Spleen (tissue), 11 donors: ENCODE measurements at regions not wholly inside any gene's neighbourhood (a gene's known extent, or its start where the extent isn't known, plus 50 kb on each side); places are given as distances from the start of the nearest gene placed in this dataset.

ENCODE experiments used
- DNase-seq: peaks from one replicate; pipeline ENCODE4 v3.0.0-alpha.2; 2020
- H3K27ac ChIP-seq, 8 donors: fragments of 200-600 bp; sonication (generic) in 7 of 8; 1 replicate in 4 of 8; 2 replicates in 4 of 8; pipeline versions ENCODE4 v1.5.0 to v1.8.0; 2016 to 2021; ENCODE audit warnings: inconsistent platforms in 4 of 8, mild to moderate bottlenecking in 4 of 8, moderate library complexity in 1 of 8
- H3K27me3 ChIP-seq, 7 donors: fragments of 200-600 bp; sonication (generic) in 6 of 7; replicated peaks in 1 of 7; 1 replicate in 4 of 7; 2 replicates in 3 of 7; pipeline versions ENCODE4 v1.5.0 to v1.8.0; 2016 to 2021; ENCODE audit warnings: inconsistent platforms in 3 of 7, mild to moderate bottlenecking in 1 of 7
- H3K36me3 ChIP-seq, 6 donors: fragments of 200-600 bp; sonication (generic) in 5 of 6; 1 replicate in 4 of 6; 2 replicates in 2 of 6; pipeline versions ENCODE4 v1.5.0 to v1.8.0; 2016 to 2021; ENCODE audit warnings: inconsistent platforms in 2 of 6
- H3K4me1 ChIP-seq, 6 donors: fragments of 200-600 bp; sonication (generic) in 5 of 6; 1 replicate in 3 of 6; 2 replicates in 3 of 6; pipeline versions ENCODE4 v1.5.0 to v1.8.0; 2016 to 2021; ENCODE audit warnings: inconsistent platforms in 3 of 6
- H3K4me3 ChIP-seq, 8 donors: fragments of 200-600 bp; sonication (generic) in 7 of 8; 1 replicate in 4 of 8; 2 replicates in 4 of 8; pipeline versions ENCODE4 v1.5.0 to v1.8.0; 2016 to 2021; ENCODE audit warnings: inconsistent platforms in 4 of 8, mild to moderate bottlenecking in 4 of 8, moderate library complexity in 2 of 8
- H3K9me3 ChIP-seq, 8 donors: fragments of 200-600 bp; sonication (generic) in 7 of 8; 1 replicate in 4 of 8; 2 replicates in 4 of 8; pipeline versions ENCODE4 v1.5.0 to v1.8.0; 2016 to 2021; ENCODE audit warnings: inconsistent platforms in 4 of 8
- CTCF ChIP-seq, 11 experiments: fragments of 200-600 bp in 7 of 11; fragments of 450-650 bp in 4 of 11; sonication (generic) in 4 of 11; IDR thresholded peaks in 8 of 11; conservative IDR thresholded peaks in 3 of 11; 1 replicate in 7 of 11; 2 replicates in 4 of 11; pipeline versions ENCODE4 v1.4.0 to v1.8.0; 2016 to 2021; ENCODE audit warnings: antibody characterized with exemption in 11 of 11, inconsistent platforms in 4 of 11, mild to moderate bottlenecking in 1 of 11
- POLR2A ChIP-seq, 3 donors: fragments of 450-650 bp; IDR thresholded peaks; one replicate each; pipeline ENCODE4 v1.5.1; 2017; ENCODE audit warnings: antibody characterized with exemption in 3 of 3, mild to moderate bottlenecking in 1 of 3
- POLR2AphosphoS5 ChIP-seq, 3 donors: sonication (generic); formaldehyde crosslinking; IDR thresholded peaks; one replicate each; pipeline ENCODE4 v1.5.1; 2017; ENCODE audit warnings: antibody characterized with exemption in 3 of 3
- WGBS, 5 donors: extraction: QIAGEN DNeasy Blood & Tissue Kit in 3 of 5; methylation state at CpG; one replicate each; pipeline versions ENCODE4 v1.1.5 to v1.1.7; 2013 to 2018; 5-methylcytosine and 5-hydroxymethylcytosine counted together
- intact Hi-C: fragments of 100-400 bp; cut with DNase I; formaldehyde crosslinking; loops from one replicate; pipeline ENCODE4 v1.15.0; 2023; ENCODE audit warnings: low total_unique reads
- donor health status: healthy with polysubstance abuse.
- donor health status: DM: no; HTN: no; CAD: no; lungs with moderate emphysema.
- donor health status: DM: no; HTN: no; CAD: no.
- donor health status: Bipolar disorder and iron deficiency.
- donor health status: healthy.
- donor health status: DM: no; HTN: no; CAD: no.
- donor health status: DM: yes; HTN: yes; CAD: no.

GRCh38 chr3:66142079-66142478 is 78.7 kb upstream of the SLC25A26 start:
- intact Hi-C loops, result no loop called here

DNA sequence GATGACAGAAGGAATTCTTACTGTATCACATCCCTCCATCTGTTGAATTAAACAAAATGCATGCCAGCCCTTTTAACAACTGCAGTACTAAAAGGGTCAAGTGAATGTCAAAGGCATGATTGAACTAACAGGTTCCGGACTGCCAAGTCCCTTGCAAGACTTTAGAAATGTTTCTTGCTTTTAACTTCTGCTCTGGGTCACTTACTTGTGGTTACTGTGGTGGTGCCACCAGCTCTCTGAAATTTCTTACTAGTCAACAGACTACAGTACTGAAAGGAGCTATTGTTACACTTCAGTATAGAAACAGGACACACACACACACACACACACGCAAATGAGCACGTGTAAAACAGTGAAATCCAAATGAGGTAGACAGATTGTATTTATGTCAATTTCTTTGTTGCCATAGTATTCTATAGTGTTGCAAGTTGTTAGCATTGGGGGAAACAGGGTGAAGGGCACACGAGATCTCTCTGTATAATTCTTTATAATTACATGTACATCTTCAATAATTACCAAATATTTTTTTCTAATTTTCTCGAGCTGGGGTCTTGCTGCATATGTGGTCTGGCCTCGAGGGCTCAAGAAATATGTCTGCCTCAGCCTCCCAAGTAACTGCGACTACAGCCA is 79.9 kb upstream of the SLC25A26 start:
- WGBS, 5 donors, result 75 to 85% (median 84%) methylated on average over 7 of the region's 7 CpGs
- no peaks in the 10 kb centered on the region for H3K9me3 ChIP-seq
- no peak for TF ChIP-seq POLR2AphosphoS5 (IDR thresholded peaks at IDR 0.05)
- TF ChIP-seq CTCF (IDR thresholded peaks at IDR 0.05 in 8 of 11, conservative IDR thresholded peaks at IDR 0.05 in 3 of 11), result no peak
- TF ChIP-seq POLR2A (IDR thresholded peaks at IDR 0.05), result no peak
- H3K4me1 ChIP-seq, result no peaks in the 10 kb centered on the region
- H3K27ac ChIP-seq, result no peak overlapping the region
- no peak overlapping the region for H3K4me3 ChIP-seq
- H3K27me3 ChIP-seq, result no peaks in the 10 kb centered on the region
- intact Hi-C loops, result no loop called here
- H3K36me3 ChIP-seq, result no peaks in the 10 kb centered on the region
- no peak for DNase-seq

More at GRCh38 chr3:66142079-66142478, 78.7 kb upstream of the SLC25A26 start:
- DNase-seq, result no peak
- no peak overlapping the region for H3K27ac ChIP-seq
- no peaks in the 10 kb centered on the region for H3K4me1 ChIP-seq
- 85 to 97% (median 93%) methylated on average over 1 of the region's 1 CpG for WGBS, 5 donors
- no peaks in the 10 kb centered on the region for H3K27me3 ChIP-seq
- H3K36me3 ChIP-seq, result no peaks in the 10 kb centered on the region
- TF ChIP-seq CTCF (IDR thresholded peaks at IDR 0.05 in 8 of 11, conservative IDR thresholded peaks at IDR 0.05 in 3 of 11), result no peak
- TF ChIP-seq POLR2AphosphoS5 (IDR thresholded peaks at IDR 0.05), result no peak
- TF ChIP-seq POLR2A (IDR thresholded peaks at IDR 0.05), result no peak
- no peak overlapping the region for H3K4me3 ChIP-seq
- no peaks in the 10 kb centered on the region for H3K9me3 ChIP-seq

DNA sequence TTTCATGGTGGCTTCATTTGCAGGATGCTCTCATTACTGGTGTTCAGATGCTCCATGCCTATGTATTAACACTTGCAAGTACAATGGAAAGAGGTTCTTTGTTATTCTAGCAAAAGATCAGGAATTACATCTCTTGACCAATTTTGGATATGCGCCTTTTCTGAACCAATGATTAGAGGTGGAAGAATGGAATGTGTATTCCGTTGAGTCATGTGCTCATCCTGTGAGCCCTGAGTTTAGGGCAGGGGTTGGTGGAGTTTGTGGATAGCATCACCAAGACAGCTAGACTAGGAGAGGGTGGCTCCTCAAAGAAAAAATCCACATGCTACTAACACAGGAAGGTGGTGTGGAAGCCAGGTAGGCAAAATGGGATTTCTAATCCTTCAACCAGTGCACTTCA is 80.7 kb upstream of the SLC25A26 start:
- H3K27ac ChIP-seq, result no peak overlapping the region
- no peak overlapping the region for H3K4me3 ChIP-seq
- 68 to 91% (median 87%) methylated on average over 2 of the region's 2 CpGs for WGBS, 5 donors
- no peaks in the 10 kb centered on the region for H3K4me1 ChIP-seq
- DNase-seq, result no peak
- TF ChIP-seq POLR2A (IDR thresholded peaks at IDR 0.05) (no peak), POLR2AphosphoS5 (IDR thresholded peaks at IDR 0.05) (no peak), CTCF (IDR thresholded peaks at IDR 0.05 in 8 of 11, conservative IDR thresholded peaks at IDR 0.05 in 3 of 11) (no peak)
- H3K36me3 ChIP-seq, result no peaks in the 10 kb centered on the region
- no peaks in the 10 kb centered on the region for H3K27me3 ChIP-seq
- no peaks in the 10 kb centered on the region for H3K9me3 ChIP-seq
- intact Hi-C loops, result no loop called here

- H3K9me3 ChIP-seq, result no peaks in the 10 kb centered on the region
- no peak overlapping the region for H3K27ac ChIP-seq
- DNase-seq, result no peak
- no peaks in the 10 kb centered on the region for H3K27me3 ChIP-seq
- H3K4me3 ChIP-seq, result no peak overlapping the region
- TF ChIP-seq POLR2AphosphoS5 (IDR thresholded peaks at IDR 0.05) (no peak), POLR2A (IDR thresholded peaks at IDR 0.05) (no peak), CTCF (IDR thresholded peaks at IDR 0.05 in 8 of 11, conservative IDR thresholded peaks at IDR 0.05 in 3 of 11) (no peak)
- no peaks in the 10 kb centered on the region for H3K36me3 ChIP-seq
- WGBS, 5 donors, result 71 to 80% (median 79%) methylated on average over 5 of the region's 5 CpGs
- intact Hi-C loops, result loop anchor here (10.0 kb wide), 1 partner anchor 355 kb away; no protein-coding TSS in a partner anchor
- H3K4me1 ChIP-seq, result no peaks in the 10 kb centered on the region
Measured at GRCh38 chr3:66139415-66139814, 81.4 kb upstream of the SLC25A26 start.
